B cell (primary cell): ENCODE measurements at regions not wholly inside any gene's neighbourhood (a gene's known extent, or its start where the extent isn't known, plus 50 kb on each side); places are given as distances from the start of the nearest gene placed in this dataset.

Experiments
- ATAC-seq: fragments of 200-7000 bp; cut with Tn5 transposase; one replicate; pipeline ENCODE4 v1.10.0; 2021; ENCODE audit warnings: low read depth, mild to moderate bottlenecking, moderate number of reproducible peaks, moderate library complexity
- CTCF ChIA-PET: fragments of 350-600 bp; sonication (Branson Sonifier 250); formaldehyde crosslinking; loops from one replicate; lab custom pipeline; 2021; ENCODE audit warnings: antibody characterized with exemption, inconsistent platforms; lab: Charles Lee
- POLR2A ChIA-PET: fragments of 350-600 bp; sonication (Branson Sonifier 250); formaldehyde crosslinking; loops from one replicate; lab custom pipeline; 2021; ENCODE audit warnings: antibody characterized with exemption; lab: Charles Lee
- DNase-seq: peaks from one replicate; pipeline ENCODE4 v3.0.0; 2013
- H2AFZ ChIP-seq: 2 replicates; pipeline ENCODE4 v1.6.1; 2012; ENCODE audit warnings: mild to moderate bottlenecking, low read depth, low read length; ENCODE audit not compliant: insufficient read depth, poor library complexity, severe bottlenecking
- H3K27ac ChIP-seq, 2 donors: 1 replicate in 1 of 2; 2 replicates in 1 of 2; pipeline ENCODE4 v1.5.1; 2012 to 2013; ENCODE audit warnings: low read length in 2 of 2, mild to moderate bottlenecking in 2 of 2, moderate library complexity in 1 of 2
- H3K27me3 ChIP-seq, 4 experiments: fragments of 200-600 bp in 1 of 4; sonication (generic) in 1 of 4; replicated peaks in 1 of 4; 1 replicate in 2 of 4; 2 replicates in 2 of 4; pipeline versions ENCODE4 v1.6.1 to v1.7.0; 2013 to 2016; ENCODE audit warnings: low read length in 3 of 4, mild to moderate bottlenecking in 2 of 4, mixed read lengths in 1 of 4, moderate library complexity in 1 of 4; ENCODE audit not compliant: insufficient read depth in 4 of 4, control insufficient read depth in 3 of 4; ENCODE audit errors: control extremely low read depth in 1 of 4
- H3K36me3 ChIP-seq, 2 experiments: replicated peaks in 1 of 2; 1 replicate in 1 of 2; 2 replicates in 1 of 2; pipeline versions ENCODE4 v1.6.1 to v1.7.1; 2013; ENCODE audit warnings: low read length in 1 of 2; ENCODE audit not compliant: insufficient read depth in 2 of 2, control insufficient read depth in 1 of 2; ENCODE audit errors: control extremely low read depth in 1 of 2, extremely low read depth in 1 of 2
- H3K4me1 ChIP-seq, 2 donors: fragments of 200-600 bp in 1 of 2; sonication (generic) in 1 of 2; 1 replicate in 1 of 2; 2 replicates in 1 of 2; pipeline versions ENCODE4 v1.5.1 to v1.6.1; 2013 to 2017; ENCODE audit warnings: low read length in 2 of 2; ENCODE audit not compliant: control insufficient read depth in 2 of 2, insufficient read depth in 2 of 2
- H3K4me2 ChIP-seq: replicated peaks from 2 replicates; pipeline ENCODE3; 2012; ENCODE audit warnings: mild to moderate bottlenecking, low read depth, low read length; ENCODE audit not compliant: poor library complexity, severe bottlenecking
- H3K4me3 ChIP-seq, 5 experiments: fragments of 200-600 bp in 1 of 5; sonication (generic) in 1 of 5; 1 replicate in 3 of 5; 2 replicates in 2 of 5; pipeline versions ENCODE4 v1.5.1 to v1.7.0; 2011 to 2016; ENCODE audit warnings: low read length in 4 of 5, mild to moderate bottlenecking in 4 of 5, low read depth in 2 of 5, control low read depth in 1 of 5, moderate library complexity in 1 of 5; ENCODE audit not compliant: insufficient read depth in 1 of 5; ENCODE audit errors: control extremely low read depth in 1 of 5, extremely low read depth in 1 of 5
- H3K79me2 ChIP-seq: fragments of 200-600 bp; sonication (generic); one replicate; pipeline ENCODE4 v1.6.0; 2016; ENCODE audit warnings: low read length; ENCODE audit not compliant: control insufficient read depth, insufficient read depth
- H3K9ac ChIP-seq: fragments of 200-600 bp; sonication (generic); 2 replicates; pipeline ENCODE4 v1.6.1; 2017; ENCODE audit warnings: mild to moderate bottlenecking, low read length, moderate library complexity
- H3K9me3 ChIP-seq, 3 donors: one replicate each; pipeline versions ENCODE4 v1.6.1 to v1.7.1; 2013; ENCODE audit warnings: low read length in 2 of 3; ENCODE audit not compliant: control insufficient read depth in 2 of 3, insufficient read depth in 1 of 3; ENCODE audit errors: control extremely low read depth in 1 of 3
- H4K20me1 ChIP-seq: 2 replicates; pipeline ENCODE4 v1.6.0; 2012; ENCODE audit warnings: mild to moderate bottlenecking, low read length; ENCODE audit not compliant: insufficient read depth, control insufficient read depth, poor library complexity, severe bottlenecking
- H3K27ac Mint-ChIP-seq: one replicate; pipeline ENCODE4 v1.8.0; 2021; ENCODE audit warnings: mixed read lengths
- H3K27me3 Mint-ChIP-seq: one replicate; pipeline ENCODE4 v1.8.0; 2021; ENCODE audit warnings: mixed read lengths
- H3K4me1 Mint-ChIP-seq: one replicate; pipeline ENCODE4 v1.8.0; 2021; ENCODE audit warnings: mixed read lengths
- H3K4me3 Mint-ChIP-seq: one replicate; pipeline ENCODE4 v1.8.0; 2021; ENCODE audit warnings: mixed read lengths
- H3K9me3 Mint-ChIP-seq: one replicate; pipeline ENCODE4 v1.8.0; 2022; ENCODE audit warnings: mixed read lengths; ENCODE audit not compliant: insufficient read depth
- EZH2 ChIP-seq: IDR thresholded peaks from 2 replicates; pipeline ENCODE4 v1.6.1; 2012; ENCODE audit warnings: borderline replicate concordance, low read depth, mild to moderate bottlenecking, moderate library complexity, low read length; ENCODE audit not compliant: insufficient read depth, poor library complexity, severe bottlenecking
- WGBS: methylation state at CpG from one replicate; pipeline ENCODE4 v1.1.5; 2013; ENCODE audit warnings: missing lambda C conversion rate; ENCODE audit not compliant: insufficient coverage; 5-methylcytosine and 5-hydroxymethylcytosine counted together
- intact Hi-C: fragments of 100-400 bp; cut with micrococcal nuclease; formaldehyde crosslinking; loops from one replicate; pipeline ENCODE4 v1.10.0; 2022
- TF ChIP-seq, protein P1 (sequence below): fragments of 200-600 bp; IDR thresholded peaks from one replicate; pipeline ENCODE4 v1.8.0; 2022; ENCODE audit warnings: antibody characterized with exemption, mild to moderate bottlenecking

- DNase-seq (no peak), ATAC-seq (no peak)
- Mint-ChIP-seq H3K9me3 (peaks cover 12% of the 10 kb centered on the region), H3K4me1 (no peaks in the 10 kb centered on the region), H3K27ac (no peak overlapping the region), H3K27me3 (peaks cover 31% of the 10 kb centered on the region), H3K4me3 (no peak overlapping the region)
- Histone ChIP-seq H3K79me2 (no peaks in the 10 kb centered on the region), H3K9ac (no peak overlapping the region), H3K4me3 (no peak overlapping the region), H3K9me3 (peaks cover 5 to 28% (median 16%) of the 10 kb centered on the region in 3 donors), H3K4me2 (no peak overlapping the region), H3K4me1 (no peaks in the 10 kb centered on the region), H2AFZ (no peak overlapping the region), H4K20me1 (no peaks in the 10 kb centered on the region), H3K36me3 (no peaks in the 10 kb centered on the region), H3K27ac (no peak overlapping the region), H3K27me3 (peaks cover 0 to 3% (median 0%) of the 10 kb centered on the region in 4 experiments)
- 91% methylated on average over 9 of the region's 9 CpGs for whole genome bisulfite sequencing
- CTCF ChIA-PET = interaction anchor here (1.0 kb wide), 1 partner anchor 9 kb away, joined by 3 read pairs; no protein-coding TSS in a partner anchor
- POLR2A ChIA-PET = no interaction called here
- intact Hi-C loops = no loop called here
- TF ChIP-seq, protein P1, sequence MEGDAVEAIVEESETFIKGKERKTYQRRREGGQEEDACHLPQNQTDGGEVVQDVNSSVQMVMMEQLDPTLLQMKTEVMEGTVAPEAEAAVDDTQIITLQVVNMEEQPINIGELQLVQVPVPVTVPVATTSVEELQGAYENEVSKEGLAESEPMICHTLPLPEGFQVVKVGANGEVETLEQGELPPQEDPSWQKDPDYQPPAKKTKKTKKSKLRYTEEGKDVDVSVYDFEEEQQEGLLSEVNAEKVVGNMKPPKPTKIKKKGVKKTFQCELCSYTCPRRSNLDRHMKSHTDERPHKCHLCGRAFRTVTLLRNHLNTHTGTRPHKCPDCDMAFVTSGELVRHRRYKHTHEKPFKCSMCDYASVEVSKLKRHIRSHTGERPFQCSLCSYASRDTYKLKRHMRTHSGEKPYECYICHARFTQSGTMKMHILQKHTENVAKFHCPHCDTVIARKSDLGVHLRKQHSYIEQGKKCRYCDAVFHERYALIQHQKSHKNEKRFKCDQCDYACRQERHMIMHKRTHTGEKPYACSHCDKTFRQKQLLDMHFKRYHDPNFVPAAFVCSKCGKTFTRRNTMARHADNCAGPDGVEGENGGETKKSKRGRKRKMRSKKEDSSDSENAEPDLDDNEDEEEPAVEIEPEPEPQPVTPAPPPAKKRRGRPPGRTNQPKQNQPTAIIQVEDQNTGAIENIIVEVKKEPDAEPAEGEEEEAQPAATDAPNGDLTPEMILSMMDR = no peak
- TF ChIP-seq EZH2 = no peak
Measured at GRCh38 chr20:48394415-48395081, 433.3 kb downstream of the PREX1 start.

- no peaks in the 10 kb centered on the region for H3K4me1 ChIP-seq
- H3K4me2 ChIP-seq = no peak overlapping the region
- peaks cover 24% of the 10 kb centered on the region for H3K27me3 Mint-ChIP-seq
- H3K27ac ChIP-seq = no peak overlapping the region
- H3K9ac ChIP-seq = no peak overlapping the region
- 98% methylated on average over 7 of the region's 12 CpGs for WGBS
- peaks cover 12% of the 10 kb centered on the region for H3K9me3 Mint-ChIP-seq
- no peaks in the 10 kb centered on the region for H3K4me1 Mint-ChIP-seq
- no peaks in the 10 kb centered on the region for H3K36me3 ChIP-seq
- no peak overlapping the region for H3K4me3 Mint-ChIP-seq
- peaks cover 5 to 28% (median 16%) of the 10 kb centered on the region in 3 donors for H3K9me3 ChIP-seq
- no peak overlapping the region for H2AFZ ChIP-seq
- H3K27ac Mint-ChIP-seq = no peak overlapping the region
- TF ChIP-seq, protein P1 = no peak
- TF ChIP-seq EZH2 = no peak
- DNase-seq (no peak), ATAC-seq (no peak)
- intact Hi-C loops = no loop called here
- peaks cover 0 to 3% (median 0%) of the 10 kb centered on the region in 4 experiments for H3K27me3 ChIP-seq
- H3K4me3 ChIP-seq = no peak overlapping the region
- ChIA-PET CTCF (interaction anchor here (1.0 kb wide), 1 partner anchor 9 kb away, joined by 3 read pairs; no protein-coding TSS in a partner anchor), POLR2A (no interaction called here)
- no peaks in the 10 kb centered on the region for H4K20me1 ChIP-seq
- no peaks in the 10 kb centered on the region for H3K79me2 ChIP-seq
Measured at GRCh38 chr20:48393737-48394314, 434.0 kb downstream of the PREX1 start.
